ENCODE measurements at regions not wholly inside any gene's neighbourhood (a gene's known extent, or its start where the extent isn't known, plus 50 kb on each side); places are given as distances from the start of the nearest gene placed in this dataset.

DNA sequence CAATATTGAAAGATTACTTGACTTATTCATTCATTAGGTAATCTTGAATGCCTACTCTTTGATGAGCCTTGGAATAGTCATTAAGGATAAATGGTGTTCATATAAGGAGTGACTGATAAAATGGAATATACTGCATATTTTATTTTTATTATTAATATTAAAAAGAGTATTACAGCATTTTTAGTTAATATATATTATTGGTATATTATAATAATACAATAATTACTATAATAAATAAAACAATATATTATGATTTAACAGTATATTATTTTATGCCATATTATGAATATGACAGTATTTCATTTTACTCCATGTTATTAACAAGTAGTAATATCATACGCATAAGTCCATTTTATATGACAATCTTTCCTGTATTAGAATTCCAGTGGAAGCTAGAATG lies 490.8 kb upstream of the NFIA start:
- DNase-seq, result no peak
- no peak for ATAC-seq
- Mint-ChIP-seq H3K4me3 (no peak overlapping the region), H3K27me3 (ENCODE audit: low read depth in 2 of 2) (no peaks in the 10 kb centered on the region), H3K36me3 (no peaks in the 10 kb centered on the region), H3K9me3 (peaks cover 0 to 4% of the 10 kb centered on the region in 2 donors), H3K27ac (no peak overlapping the region), H3K4me1 (no peaks in the 10 kb centered on the region)
- no peak overlapping the region for H3K4me3 ChIP-seq (ENCODE audit: low read length)
- H3K36me3 ChIP-seq (ENCODE audit: control insufficient read depth, insufficient read depth, low read length), result no peaks in the 10 kb centered on the region
- no peaks in the 10 kb centered on the region for H3K9me3 ChIP-seq (ENCODE audit: control insufficient read depth, insufficient read depth, low read length)
- no peaks in the 10 kb centered on the region for H3K27me3 ChIP-seq (ENCODE audit: control insufficient read depth, insufficient read depth, low read length)
- intact Hi-C loops (cut with micrococcal nuclease), result no loop called here
- no CpG with 5 or more reads among the region's 1 CpG for WGBS (ENCODE audit: insufficient coverage)
- TF ChIP-seq, protein P1, sequence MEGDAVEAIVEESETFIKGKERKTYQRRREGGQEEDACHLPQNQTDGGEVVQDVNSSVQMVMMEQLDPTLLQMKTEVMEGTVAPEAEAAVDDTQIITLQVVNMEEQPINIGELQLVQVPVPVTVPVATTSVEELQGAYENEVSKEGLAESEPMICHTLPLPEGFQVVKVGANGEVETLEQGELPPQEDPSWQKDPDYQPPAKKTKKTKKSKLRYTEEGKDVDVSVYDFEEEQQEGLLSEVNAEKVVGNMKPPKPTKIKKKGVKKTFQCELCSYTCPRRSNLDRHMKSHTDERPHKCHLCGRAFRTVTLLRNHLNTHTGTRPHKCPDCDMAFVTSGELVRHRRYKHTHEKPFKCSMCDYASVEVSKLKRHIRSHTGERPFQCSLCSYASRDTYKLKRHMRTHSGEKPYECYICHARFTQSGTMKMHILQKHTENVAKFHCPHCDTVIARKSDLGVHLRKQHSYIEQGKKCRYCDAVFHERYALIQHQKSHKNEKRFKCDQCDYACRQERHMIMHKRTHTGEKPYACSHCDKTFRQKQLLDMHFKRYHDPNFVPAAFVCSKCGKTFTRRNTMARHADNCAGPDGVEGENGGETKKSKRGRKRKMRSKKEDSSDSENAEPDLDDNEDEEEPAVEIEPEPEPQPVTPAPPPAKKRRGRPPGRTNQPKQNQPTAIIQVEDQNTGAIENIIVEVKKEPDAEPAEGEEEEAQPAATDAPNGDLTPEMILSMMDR (IDR thresholded peaks at IDR 0.05), result no peak
- H3K4me1 ChIP-seq (ENCODE audit: control insufficient read depth, insufficient read depth, low read length), result no peaks in the 10 kb centered on the region
- H3K27ac ChIP-seq (ENCODE audit: low read length), result no peak overlapping the region

DNA sequence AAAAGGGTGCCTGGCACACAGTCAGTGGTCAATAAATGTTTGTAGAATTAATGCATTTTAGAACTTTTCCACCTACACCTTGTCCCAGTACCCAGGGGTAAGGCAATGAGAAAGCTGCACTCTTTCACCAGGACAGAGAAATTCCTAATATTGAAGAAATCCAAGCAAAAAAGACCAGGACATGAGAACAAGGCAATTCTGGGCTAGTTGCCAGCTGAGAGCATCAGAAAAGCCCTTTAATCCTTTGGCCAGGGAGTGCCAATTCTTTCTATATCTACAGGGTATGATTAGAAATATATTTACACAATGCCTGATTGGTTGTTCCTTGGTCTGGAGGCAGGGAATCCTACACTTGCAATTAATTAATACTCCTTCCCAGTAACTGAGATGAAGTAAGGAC lies 492.4 kb upstream of the NFIA start:
- no peak overlapping the region for H3K4me3 ChIP-seq (ENCODE audit: low read length)
- no peak overlapping the region for H3K27ac Mint-ChIP-seq
- H3K27ac ChIP-seq (ENCODE audit: low read length), result no peak overlapping the region
- no peaks in the 10 kb centered on the region for H3K9me3 ChIP-seq (ENCODE audit: control insufficient read depth, insufficient read depth, low read length)
- no peaks in the 10 kb centered on the region for H3K4me1 ChIP-seq (ENCODE audit: control insufficient read depth, insufficient read depth, low read length)
- H3K4me3 Mint-ChIP-seq, result no peak overlapping the region
- intact Hi-C loops (cut with micrococcal nuclease), result no loop called here
- ATAC-seq, result no peak
- no peaks in the 10 kb centered on the region for H3K4me1 Mint-ChIP-seq
- peaks cover 0 to 8% of the 10 kb centered on the region in 2 donors for H3K9me3 Mint-ChIP-seq
- TF ChIP-seq, protein P1 (IDR thresholded peaks at IDR 0.05), result no peak
- H3K36me3 ChIP-seq (ENCODE audit: control insufficient read depth, insufficient read depth, low read length), result no peaks in the 10 kb centered on the region
- H3K36me3 Mint-ChIP-seq, result no peaks in the 10 kb centered on the region
- H3K27me3 Mint-ChIP-seq (ENCODE audit: low read depth in 2 of 2), result no peaks in the 10 kb centered on the region
- DNase-seq, result no peak
- no peaks in the 10 kb centered on the region for H3K27me3 ChIP-seq (ENCODE audit: control insufficient read depth, insufficient read depth, low read length)

- H3K36me3 Mint-ChIP-seq, result peaks cover 2% of the 10 kb centered on the region
- TF ChIP-seq, protein P1 (IDR thresholded peaks at IDR 0.05), result no peak
- no peak overlapping the region for H3K4me3 Mint-ChIP-seq
- 74% methylated on average over 4 of the region's 4 CpGs for WGBS (ENCODE audit: insufficient coverage)
- Histone ChIP-seq H3K27ac (ENCODE audit: low read length) (no peak overlapping the region), H3K4me1 (ENCODE audit: control insufficient read depth, insufficient read depth, low read length) (no peaks in the 10 kb centered on the region), H3K27me3 (ENCODE audit: control insufficient read depth, insufficient read depth, low read length) (no peaks in the 10 kb centered on the region), H3K4me3 (ENCODE audit: low read length) (no peak overlapping the region), H3K9me3 (ENCODE audit: control insufficient read depth, insufficient read depth, low read length) (no peaks in the 10 kb centered on the region), H3K36me3 (ENCODE audit: control insufficient read depth, insufficient read depth, low read length) (no peaks in the 10 kb centered on the region)
- H3K27ac Mint-ChIP-seq, result no peak overlapping the region
- intact Hi-C loops (cut with micrococcal nuclease), result no loop called here
- H3K9me3 Mint-ChIP-seq, result peaks cover 3 to 11% of the 10 kb centered on the region in 2 donors
- H3K4me1 Mint-ChIP-seq, result no peaks in the 10 kb centered on the region
- H3K27me3 Mint-ChIP-seq (ENCODE audit: low read depth in 2 of 2), result no peaks in the 10 kb centered on the region
- DNase-seq (no peak), ATAC-seq (no peak)
Observed at GRCh38 chr1:60589046-60589748, 493.2 kb upstream of the NFIA start.

DNA sequence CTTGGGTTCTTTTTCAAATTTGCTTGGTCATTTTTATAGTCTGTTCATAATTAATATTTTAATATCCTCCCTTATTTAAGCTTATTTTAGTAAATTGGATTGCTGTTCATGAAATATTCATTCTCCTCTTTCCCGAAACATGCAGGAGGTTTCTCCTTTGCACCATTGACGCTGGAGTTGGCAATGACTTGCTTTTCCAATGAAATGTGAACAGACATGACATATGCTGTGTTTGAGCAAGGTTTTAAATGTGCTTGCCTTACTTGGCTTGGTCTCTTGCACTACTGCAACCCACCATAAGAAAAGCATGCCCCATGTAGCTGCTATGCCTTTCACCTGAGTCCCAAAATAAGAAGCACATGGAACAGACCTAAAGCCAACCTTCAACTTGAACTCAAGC lies 498.0 kb upstream of the NFIA start:
- Mint-ChIP-seq H3K9me3 (peaks cover 7 to 14% of the 10 kb centered on the region in 2 donors), H3K27me3 (ENCODE audit: low read depth in 2 of 2) (no peaks in the 10 kb centered on the region), H3K4me3 (no peak overlapping the region), H3K4me1 (no peaks in the 10 kb centered on the region), H3K27ac (no peak overlapping the region), H3K36me3 (peaks cover 7% of the 10 kb centered on the region)
- 83% methylated on average over 1 of the region's 2 CpGs for WGBS (ENCODE audit: insufficient coverage)
- H3K27ac ChIP-seq (ENCODE audit: low read length), result no peak overlapping the region
- intact Hi-C loops (cut with micrococcal nuclease), result no loop called here
- ATAC-seq (no peak), DNase-seq (no peak)
- TF ChIP-seq, protein P1 (IDR thresholded peaks at IDR 0.05), result no peak
- no peaks in the 10 kb centered on the region for H3K4me1 ChIP-seq (ENCODE audit: control insufficient read depth, insufficient read depth, low read length)
- H3K4me3 ChIP-seq (ENCODE audit: low read length), result no peak overlapping the region
- no peaks in the 10 kb centered on the region for H3K27me3 ChIP-seq (ENCODE audit: control insufficient read depth, insufficient read depth, low read length)
- no peaks in the 10 kb centered on the region for H3K36me3 ChIP-seq (ENCODE audit: control insufficient read depth, insufficient read depth, low read length)
- H3K9me3 ChIP-seq (ENCODE audit: control insufficient read depth, insufficient read depth, low read length), result no peaks in the 10 kb centered on the region
